Gastroesophageal sphincter (tissue), 4 donors: ENCODE measurements at regions not wholly inside any gene's neighbourhood (a gene's known extent, or its start where the extent isn't known, plus 50 kb on each side); places are given as distances from the start of the nearest gene placed in this dataset.

Experiments used
- ATAC-seq: fragments of 150-250 bp; one replicate; pipeline ENCODE4 v1.9.1; 2016; ENCODE audit warnings: mild to moderate bottlenecking, moderate library complexity
- H3K27ac ChIP-seq, 4 donors: fragments of 200-600 bp; sonication (generic) in 3 of 4; 1 replicate in 3 of 4; 2 replicates in 1 of 4; pipeline ENCODE4 v1.5.1; 2016 to 2019
- H3K27me3 ChIP-seq: fragments of 200-600 bp; sonication (generic); one replicate; pipeline ENCODE4 v1.5.1; 2019
- H3K36me3 ChIP-seq, 2 donors: fragments of 200-600 bp; sonication (generic); one replicate each; pipeline ENCODE4 v1.5.1; 2019; ENCODE audit warnings: control low read depth in 1 of 2
- H3K4me1 ChIP-seq, 3 donors: fragments of 200-600 bp; sonication (generic); 1 replicate in 2 of 3; 2 replicates in 1 of 3; pipeline ENCODE4 v1.5.1; 2016 to 2019; ENCODE audit warnings: control low read depth in 2 of 3
- H3K4me3 ChIP-seq, 2 donors: fragments of 200-600 bp; sonication (generic); one replicate each; pipeline ENCODE4 v1.5.1; 2019; ENCODE audit warnings: mild to moderate bottlenecking in 1 of 2, moderate library complexity in 1 of 2
- H3K9me3 ChIP-seq, 3 donors: fragments of 200-600 bp; sonication (generic); one replicate each; pipeline ENCODE4 v1.5.1; 2017 to 2019; ENCODE audit warnings: control low read depth in 2 of 3
- CTCF ChIP-seq, 4 experiments: fragments of 200-600 bp in 2 of 4; fragments of 450-650 bp in 2 of 4; sonication (generic) in 1 of 4; IDR thresholded peaks; one replicate each; pipeline ENCODE4 v1.5.1; 2017 to 2019; ENCODE audit warnings: antibody characterized with exemption in 4 of 4, mild to moderate bottlenecking in 2 of 4, moderate library complexity in 2 of 4
- EP300 ChIP-seq: sonication (generic); formaldehyde crosslinking; IDR thresholded peaks from one replicate; pipeline ENCODE4 v1.6.1; 2017; ENCODE audit warnings: antibody characterized with exemption, mild to moderate bottlenecking
- POLR2A ChIP-seq, 2 donors: fragments of 450-650 bp; IDR thresholded peaks; one replicate each; pipeline ENCODE4 v1.6.1; 2017; ENCODE audit warnings: antibody characterized with exemption in 2 of 2, mild to moderate bottlenecking in 2 of 2, moderate library complexity in 1 of 2
- POLR2AphosphoS5 ChIP-seq: sonication (generic); formaldehyde crosslinking; IDR thresholded peaks from one replicate; pipeline ENCODE4 v1.6.1; 2017; ENCODE audit warnings: antibody characterized with exemption
- WGBS, 2 donors: methylation state at CpG; one replicate each; pipeline ENCODE4 v1.1.5; 2018; ENCODE audit warnings: low coverage in 1 of 2; 5-methylcytosine and 5-hydroxymethylcytosine counted together

- TF ChIP-seq POLR2AphosphoS5 = no peak
- TF ChIP-seq EP300 = no peak
- no peak for TF ChIP-seq CTCF (IDR thresholded peaks at IDR 0.05)
- TF ChIP-seq POLR2A (IDR thresholded peaks at IDR 0.05) = no peak
- 84 to 86% methylated on average over 3 to 4 of the region's 4 CpGs for WGBS, 2 donors
Measured at GRCh38 chr9:87310827-87311523, 186.7 kb upstream of the DAPK1 start.

GRCh38 chr9:87319656-87320055 is 178.0 kb upstream of the DAPK1 start:
- H3K4me3 ChIP-seq = no peak overlapping the region
- no peak overlapping the region for H3K27ac ChIP-seq
- no peaks in the 10 kb centered on the region for H3K27me3 ChIP-seq
- H3K9me3 ChIP-seq = peaks cover 0 to 9% (median 0%) of the 10 kb centered on the region in 3 donors
- no peaks in the 10 kb centered on the region for H3K36me3 ChIP-seq
- H3K4me1 ChIP-seq = peaks cover 0 to 10% (median 0%) of the 10 kb centered on the region in 3 donors
- no peak for ATAC-seq
- TF ChIP-seq EP300 = no peak
- no peak for TF ChIP-seq CTCF (IDR thresholded peaks at IDR 0.05)
- no peak for TF ChIP-seq POLR2A (IDR thresholded peaks at IDR 0.05)
- no peak for TF ChIP-seq POLR2AphosphoS5

More at GRCh38 chr9:87310827-87311523, 186.7 kb upstream of the DAPK1 start:
- Histone ChIP-seq H3K27me3 (no peaks in the 10 kb centered on the region), H3K9me3 (peaks cover 0 to 6% (median 0%) of the 10 kb centered on the region in 3 donors), H3K4me3 (no peak overlapping the region), H3K36me3 (no peaks in the 10 kb centered on the region), H3K4me1 (no peaks in the 10 kb centered on the region), H3K27ac (no peak overlapping the region)
- ATAC-seq = no peak

- 79 to 88% methylated on average over 2 of the region's 2 CpGs for WGBS, 2 donors
- peaks cover 0 to 9% (median 0%) of the 10 kb centered on the region in 3 donors for H3K9me3 ChIP-seq
- ATAC-seq = no peak
- no peaks in the 10 kb centered on the region for H3K27me3 ChIP-seq
- peaks cover 0 to 10% (median 0%) of the 10 kb centered on the region in 3 donors for H3K4me1 ChIP-seq
- no peak overlapping the region for H3K27ac ChIP-seq
- no peaks in the 10 kb centered on the region for H3K36me3 ChIP-seq
- TF ChIP-seq POLR2A (IDR thresholded peaks at IDR 0.05) = no peak
- TF ChIP-seq CTCF (IDR thresholded peaks at IDR 0.05) = no peak
- no peak overlapping the region for H3K4me3 ChIP-seq
Measured at GRCh38 chr9:87320146-87320884, 177.4 kb upstream of the DAPK1 start.

GRCh38 chr9:87322840-87323635 is 174.6 kb upstream of the DAPK1 start:
- Histone ChIP-seq H3K27ac (no peak overlapping the region), H3K27me3 (no peaks in the 10 kb centered on the region), H3K4me1 (peaks cover 0 to 10% (median 0%) of the 10 kb centered on the region in 3 donors), H3K36me3 (no peaks in the 10 kb centered on the region), H3K9me3 (no peaks in the 10 kb centered on the region), H3K4me3 (no peak overlapping the region)
- no peak for ATAC-seq
- WGBS, 2 donors = 47 to 52% methylated on average over 4 to 5 of the region's 5 CpGs
- TF ChIP-seq CTCF (IDR thresholded peaks at IDR 0.05) (no peak), POLR2A (IDR thresholded peaks at IDR 0.05) (no peak), EP300 (no peak), POLR2AphosphoS5 (no peak)
